ENCODE measurements at regions not wholly inside any gene's neighbourhood (a gene's known extent, or its start where the extent isn't known, plus 50 kb on each side); places are given as distances from the start of the nearest gene placed in this dataset.
"Not testable (repeated sequence)": the region's sequence is repeated elsewhere in the genome, so short reads cannot be mapped to it uniquely, and the experiment has no call there.

DNA sequence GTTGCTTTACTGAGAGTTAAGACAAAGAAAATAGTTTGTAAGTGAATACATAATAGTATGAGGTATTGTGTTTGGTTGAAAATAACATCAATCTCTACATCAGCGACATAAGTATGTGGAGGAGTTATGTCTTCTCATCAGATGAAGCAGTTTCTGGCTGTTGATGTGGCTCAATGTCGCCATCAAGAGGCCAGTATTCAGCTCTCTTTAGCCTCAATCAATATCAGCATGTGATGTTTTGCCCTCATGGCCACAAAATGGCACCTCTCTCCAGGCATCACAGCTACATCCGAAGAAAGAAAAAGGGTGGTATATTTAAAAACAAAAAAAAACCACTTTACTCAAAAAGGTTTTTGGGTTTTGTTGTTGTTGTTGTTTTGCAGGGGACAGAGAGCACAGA, 302.3 kb upstream of the TMEM132C start:
- DNase-seq (ENCODE audit: low read depth) = no peak

GRCh38 chr12:127966331-127966730, 300.6 kb upstream of the TMEM132C start:
- no peak for DNase-seq (ENCODE audit: low read depth)

DNA sequence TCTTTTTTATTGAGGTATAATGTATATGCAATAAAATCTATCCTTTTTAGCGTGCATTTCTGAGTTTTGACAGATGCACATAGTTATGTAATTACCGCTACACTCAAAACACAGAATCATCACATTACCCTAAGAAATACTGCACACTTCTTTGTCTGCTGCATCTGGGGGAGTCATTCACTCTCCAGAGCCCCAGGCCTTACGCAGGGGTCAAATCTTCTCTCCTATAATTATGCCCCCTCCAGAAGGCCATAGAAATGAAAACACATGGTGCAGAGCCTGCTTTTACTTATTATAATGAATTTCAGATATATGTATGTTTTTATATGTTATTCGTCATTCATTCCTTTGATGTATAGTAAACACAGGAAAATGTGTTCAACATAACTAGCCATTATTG, 296.5 kb upstream of the TMEM132C start:
- no peak for DNase-seq (ENCODE audit: low read depth)

DNA sequence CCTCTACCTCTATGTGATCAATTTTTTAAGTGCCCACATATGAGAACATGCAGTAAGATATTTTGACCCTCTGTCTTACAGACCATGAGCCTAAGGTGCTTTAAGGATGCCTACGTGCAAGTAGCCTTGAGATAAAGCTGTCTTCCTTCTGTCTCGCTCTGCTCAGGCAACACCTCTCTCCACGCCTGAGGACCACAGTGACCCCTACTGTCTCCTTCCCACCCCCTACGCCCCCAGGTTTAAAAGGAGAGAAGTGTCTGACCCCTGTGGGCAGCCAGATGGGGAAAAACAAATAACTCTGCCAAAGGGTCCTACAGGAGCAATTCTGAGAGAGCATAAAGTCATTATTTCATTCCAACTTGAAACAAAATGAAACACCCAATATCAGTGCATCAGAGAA, 286.4 kb upstream of the TMEM132C start:
- DNase-seq (ENCODE audit: low read depth) = no peak

- DNase-seq (ENCODE audit: low read depth) = no peak
Observed at GRCh38 chr12:127981875-127982274, 285.1 kb upstream of the TMEM132C start.

DNA sequence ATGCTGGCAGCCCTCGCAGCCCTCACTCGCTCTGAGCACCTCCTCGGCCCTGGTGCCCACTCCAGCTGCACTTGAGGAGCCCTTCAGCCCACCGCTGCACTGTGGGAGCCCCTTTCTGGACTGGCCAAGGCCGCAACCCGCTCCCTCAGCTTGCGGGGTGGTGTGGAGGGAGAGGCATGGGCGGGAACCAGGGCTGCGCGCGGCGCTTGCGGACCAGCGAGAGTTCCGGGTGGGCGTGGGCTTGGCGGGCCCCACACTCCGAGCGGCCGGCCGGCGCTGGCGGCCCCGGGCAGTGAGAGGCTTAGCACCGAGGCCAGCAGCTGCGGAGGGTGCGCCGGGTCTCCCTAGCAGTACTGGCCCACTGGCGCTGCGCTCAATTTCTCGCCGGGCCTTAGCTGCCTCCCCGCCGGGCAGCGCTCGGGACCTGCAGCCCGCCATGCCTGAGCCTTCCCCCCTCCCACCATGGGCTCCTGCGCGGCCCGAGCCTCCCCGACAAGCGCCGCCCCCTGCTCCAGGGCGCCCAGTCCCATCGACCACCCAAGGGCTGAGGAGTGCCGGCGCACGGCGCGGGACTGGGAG, 283.7 kb upstream of the TMEM132C start:
- not testable (repeated sequence) for DNase-seq (ENCODE audit: low read depth)

DNA sequence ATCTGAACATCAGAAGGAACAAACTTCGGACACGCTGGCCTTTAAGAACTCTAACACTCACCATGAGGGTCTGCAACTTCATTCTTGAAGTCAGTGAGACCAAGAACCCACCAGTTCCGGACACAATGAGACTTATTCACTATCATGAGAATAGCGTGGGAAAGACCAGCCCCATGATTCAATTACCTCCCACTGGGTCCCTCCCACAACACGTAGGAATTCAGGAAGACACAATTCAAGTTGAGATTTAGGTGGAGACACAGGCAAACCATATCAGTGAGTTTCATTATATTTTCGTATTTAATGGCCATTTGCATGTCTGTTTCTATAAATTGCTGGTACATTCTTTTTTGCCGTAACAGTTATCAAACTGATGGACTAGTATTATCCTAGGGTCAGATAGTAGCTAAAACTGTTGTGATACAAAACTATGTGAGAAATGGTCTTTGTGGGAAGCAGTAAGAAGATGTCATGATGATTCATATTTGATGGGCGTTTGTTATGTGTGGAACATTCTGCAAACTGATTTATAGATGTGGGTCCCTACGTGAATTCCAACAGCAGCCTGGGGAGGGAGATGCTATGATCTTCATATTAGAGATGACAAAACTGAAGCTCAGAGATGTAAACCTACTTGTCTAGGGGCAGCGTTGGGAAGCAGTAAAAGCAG, 282.4 kb upstream of the TMEM132C start:
- no peak for DNase-seq (ENCODE audit: low read depth)

GRCh38 chr12:127987199-127987901, 279.6 kb upstream of the TMEM132C start:
- no peak for DNase-seq (ENCODE audit: low read depth)

DNA sequence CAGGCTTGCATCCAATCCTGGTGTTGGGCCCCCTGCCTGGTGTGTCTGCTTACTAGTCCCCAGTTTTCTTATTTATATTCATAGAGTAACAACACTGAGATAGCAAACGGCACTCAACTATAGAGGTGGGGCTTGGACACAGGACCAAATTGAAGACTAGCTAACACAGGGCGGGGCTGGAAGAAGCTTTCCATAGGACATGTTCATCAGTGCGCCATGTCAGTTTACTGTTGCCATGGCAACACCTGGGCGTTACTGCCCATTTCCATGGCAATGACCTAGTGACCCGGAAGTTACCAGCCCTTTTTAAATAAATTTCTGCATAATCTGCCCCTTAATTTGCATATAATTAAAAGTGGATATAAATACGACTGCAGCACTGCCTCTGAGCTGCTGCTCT, 275.5 kb upstream of the TMEM132C start:
- no peak for DNase-seq (ENCODE audit: low read depth)

DNA sequence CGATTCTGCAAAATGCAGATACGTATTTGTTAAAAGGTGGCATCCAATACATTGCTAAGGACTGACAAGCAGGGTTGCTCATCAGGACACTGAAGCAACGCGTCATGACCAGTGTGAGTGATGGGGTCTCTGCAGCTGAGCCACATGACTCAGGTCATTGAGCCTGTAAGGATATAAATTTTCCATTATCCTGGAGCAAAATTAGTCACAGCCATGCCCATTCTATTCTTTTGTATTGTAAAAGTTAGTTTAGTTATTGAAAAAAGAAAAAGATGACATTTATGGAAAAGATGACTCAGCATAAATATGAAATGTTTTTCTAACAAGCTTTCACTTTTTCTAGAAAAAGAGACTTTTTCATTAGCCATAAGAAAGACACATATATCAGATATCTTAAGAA, 268.0 kb upstream of the TMEM132C start:
- no peak for DNase-seq (ENCODE audit: low read depth)

DNA sequence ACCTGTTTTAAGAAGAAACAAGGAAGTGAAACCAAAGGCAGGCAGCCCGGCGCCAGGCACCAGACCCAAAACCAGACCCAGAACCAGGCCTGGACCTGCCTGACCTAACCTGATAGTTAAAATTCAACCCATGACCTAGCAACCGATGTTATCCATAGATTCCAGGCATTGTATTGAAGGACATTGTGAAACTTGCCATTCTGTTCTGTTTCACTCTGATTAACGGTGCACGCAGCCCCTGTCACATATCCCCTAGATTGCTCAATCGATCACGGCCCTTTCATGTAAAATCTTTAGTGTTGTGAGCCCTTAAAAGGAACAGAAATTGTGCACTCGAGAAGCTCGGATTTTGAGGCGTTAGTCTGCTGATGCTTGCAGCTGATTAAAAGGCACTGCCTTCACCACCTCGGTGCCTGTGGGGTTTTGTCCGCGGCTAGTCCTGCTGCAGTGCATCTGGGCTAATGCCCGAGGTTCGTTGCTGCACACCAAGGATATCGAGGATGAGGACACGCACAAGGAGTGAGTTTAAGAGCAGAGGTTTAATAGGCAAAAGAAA, 262.5 kb upstream of the TMEM132C start:
- DNase-seq (ENCODE audit: low read depth) = no peak

DNA sequence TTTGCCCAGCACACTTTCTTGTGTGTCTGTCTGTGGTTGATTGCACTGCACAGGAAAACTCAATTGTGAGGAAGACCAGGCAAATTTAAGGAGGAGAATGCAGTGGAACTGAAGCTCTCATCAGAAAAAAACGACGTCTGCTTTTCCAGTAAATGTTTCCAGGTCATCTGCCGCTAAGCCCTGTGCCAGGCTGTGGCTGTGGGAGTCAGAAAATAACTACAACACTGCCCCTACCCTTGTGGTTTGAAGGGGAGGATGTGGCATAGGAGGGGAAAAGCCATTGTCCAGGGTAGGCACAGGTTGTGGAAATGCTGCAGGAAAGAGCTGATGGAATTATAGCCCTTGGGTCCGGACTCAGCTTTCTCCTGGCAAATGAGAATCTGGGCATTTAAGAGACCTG, 259.7 kb upstream of the TMEM132C start:
- no peak for DNase-seq (ENCODE audit: low read depth)

DNA sequence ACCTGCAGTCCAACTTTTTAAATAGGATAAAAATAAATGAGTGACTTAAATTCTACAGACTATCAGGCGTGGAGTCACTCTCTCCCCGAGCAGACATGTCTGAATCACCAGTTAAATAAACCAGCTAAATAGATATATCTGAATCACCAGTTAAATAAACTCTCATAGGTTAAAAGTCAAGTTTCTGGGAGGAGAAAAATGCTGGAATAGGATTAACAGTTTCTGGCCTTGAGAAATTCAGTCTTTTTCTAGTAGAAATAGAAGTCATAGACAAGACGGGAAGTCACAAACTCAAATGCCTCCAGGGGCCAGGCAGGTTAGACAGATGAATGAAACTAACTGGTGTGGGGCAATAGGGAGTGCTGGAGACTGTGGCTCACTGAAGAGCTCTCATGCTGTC, 258.6 kb upstream of the TMEM132C start:
- no peak for DNase-seq (ENCODE audit: low read depth)

- DNase-seq (ENCODE audit: low read depth) = no peak
Observed at GRCh38 chr12:128009108-128009507, 257.9 kb upstream of the TMEM132C start.

DNA sequence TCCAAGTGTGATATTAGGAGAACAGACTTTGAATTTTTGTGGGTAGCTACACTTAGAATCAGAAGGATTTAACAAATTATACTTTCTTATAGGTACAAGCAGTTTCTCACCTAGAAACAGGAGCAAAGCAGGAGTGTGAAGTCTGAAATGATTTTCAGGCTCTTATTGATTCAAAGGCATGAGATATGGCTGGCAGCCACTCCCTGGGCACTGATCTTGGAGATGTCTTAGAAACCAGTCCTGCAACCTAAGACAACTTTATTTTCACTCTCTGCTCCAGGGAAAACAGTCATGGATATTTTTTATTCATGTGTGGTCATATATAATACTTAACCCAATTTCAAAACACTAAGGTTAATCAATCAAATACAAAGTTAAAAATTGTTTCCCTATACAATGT, 254.9 kb upstream of the TMEM132C start:
- no peak for DNase-seq (ENCODE audit: low read depth)

GRCh38 chr12:128015276-128015675, 251.7 kb upstream of the TMEM132C start:
- DNase-seq (ENCODE audit: low read depth) = no peak

GRCh38 chr12:128018067-128018466, 248.9 kb upstream of the TMEM132C start:
- no peak for DNase-seq (ENCODE audit: low read depth)

DNA sequence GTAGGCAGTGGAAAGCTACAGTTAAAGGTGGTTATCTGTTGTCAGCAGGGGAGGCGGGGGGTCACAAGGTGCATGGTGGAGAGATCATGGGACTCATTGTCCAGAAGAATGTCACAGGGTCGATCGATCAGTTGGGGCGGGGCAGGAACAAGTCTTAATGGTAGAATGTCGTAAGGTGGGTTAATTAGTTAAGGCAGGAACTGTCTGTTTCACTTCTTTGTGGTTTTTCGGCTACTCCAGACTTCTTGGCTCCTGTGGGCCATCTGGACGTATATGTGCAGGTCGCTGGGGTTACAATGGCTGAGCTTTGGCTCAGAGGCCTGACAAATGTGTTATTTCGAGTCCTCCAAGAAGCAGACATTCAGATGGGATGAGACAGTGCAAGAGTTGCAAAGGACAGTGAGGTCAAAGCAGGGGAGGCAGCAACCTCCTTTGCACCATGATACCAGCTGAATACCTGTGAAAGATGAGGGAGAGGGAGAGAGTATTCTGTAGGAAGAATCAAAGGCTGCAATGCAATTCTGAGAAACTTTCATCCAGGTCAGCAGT, 246.9 kb upstream of the TMEM132C start:
- no peak for DNase-seq (ENCODE audit: low read depth)

DNA sequence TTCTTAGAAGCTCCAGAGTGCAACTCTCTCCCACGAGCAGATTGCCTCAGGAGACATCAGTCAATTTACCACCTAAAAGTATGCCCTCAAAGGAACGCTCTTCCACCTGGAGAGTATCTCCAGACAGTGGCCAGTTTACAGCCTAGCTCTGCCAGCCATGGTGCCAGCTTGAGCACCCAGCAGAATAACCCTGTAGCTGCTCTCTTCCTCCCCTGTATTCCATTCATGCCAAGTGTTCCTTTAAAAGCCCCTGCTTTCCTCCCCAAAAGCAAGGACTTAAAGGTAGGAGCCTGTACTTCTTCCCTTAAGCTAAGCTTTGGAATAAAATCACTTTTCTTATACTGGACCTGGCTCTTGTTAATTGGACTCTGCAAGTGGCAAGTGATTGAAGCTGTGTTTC, 245.4 kb upstream of the TMEM132C start:
- no peak for DNase-seq (ENCODE audit: low read depth)

GRCh38 chr12:128025589-128026245, 241.3 kb upstream of the TMEM132C start:
- no peak for DNase-seq (ENCODE audit: low read depth)

- no peak for DNase-seq (ENCODE audit: low read depth)
Observed at GRCh38 chr12:128026696-128027574, 240.0 kb upstream of the TMEM132C start.
